Panc1 (cell line): ENCODE measurements at regions not wholly inside any gene's neighbourhood (a gene's known extent, or its start where the extent isn't known, plus 50 kb on each side); places are given as distances from the start of the nearest gene placed in this dataset.

Experiments
- ATAC-seq: fragments of 200-7000 bp; cut with Tn5 transposase; 2 replicates; pipeline ENCODE4 v1.9.1; 2020; ENCODE audit warnings: mild to moderate bottlenecking, moderate library complexity
- BruUV-seq: library from RNA; stranded (reverse); fragments of 400-500 nt; replicated peaks from 2 replicates; lab custom pipeline; 2021; lab: Mats Ljungman, UMichigan
- CTCF ChIA-PET: fragments of 300-600 bp; sonication (Branson Sonifier 250); formaldehyde crosslinking; loops from one replicate; lab custom pipeline; 2022; ENCODE audit warnings: antibody characterized with exemption; lab: Charles Lee
- POLR2A ChIA-PET: fragments of 300-600 bp; sonication (Branson Sonifier 250); formaldehyde crosslinking; loops from one replicate; lab custom pipeline; 2022; ENCODE audit warnings: antibody characterized with exemption; lab: Charles Lee
- DNase-seq: peaks from one replicate; pipeline ENCODE4 v3.0.0-alpha.2; 2010; ENCODE audit warnings: low read depth, low spot score
- H3K27ac ChIP-seq: 2 replicates; pipeline ENCODE4 v1.5.1; 2011; ENCODE audit warnings: mild to moderate bottlenecking, low read length, inconsistent platforms
- H3K27me3 ChIP-seq: fragments of 200-500 bp; sonication (Bioruptor generic); 2 replicates; pipeline ENCODE4 v1.6.0; 2014; ENCODE audit warnings: low read length, inconsistent platforms; ENCODE audit not compliant: control insufficient read depth, insufficient read depth
- H3K36me3 ChIP-seq: fragments of 200-500 bp; sonication (Bioruptor generic); 2 replicates; pipeline ENCODE4 v1.5.1; 2014; ENCODE audit warnings: inconsistent platforms, mild to moderate bottlenecking, low read length, moderate library complexity; ENCODE audit not compliant: control insufficient read depth, insufficient read depth
- H3K4me1 ChIP-seq: 2 replicates; pipeline ENCODE4 v1.5.1; 2011; ENCODE audit warnings: inconsistent platforms, mild to moderate bottlenecking, low read length, moderate library complexity; ENCODE audit not compliant: control insufficient read depth, insufficient read depth
- H3K4me3 ChIP-seq, 2 experiments: 2 replicates each; pipeline ENCODE4 v1.5.1; 2011 to 2012; ENCODE audit warnings: low read depth in 2 of 2, low read length in 2 of 2, mild to moderate bottlenecking in 2 of 2, inconsistent platforms in 1 of 2, moderate library complexity in 1 of 2
- H3K9me3 ChIP-seq: fragments of 200-500 bp; sonication (Bioruptor generic); 2 replicates; pipeline ENCODE4 v1.5.1; 2014; ENCODE audit warnings: low read depth, mild to moderate bottlenecking, inconsistent platforms, low read length, moderate library complexity; ENCODE audit not compliant: control insufficient read depth, insufficient read depth
- POLR2AphosphoS5 ChIP-seq: IDR thresholded peaks from 2 replicates; pipeline ENCODE4 v1.6.1; 2012; ENCODE audit warnings: mild to moderate bottlenecking, low read depth, low read length, moderate library complexity
- SIN3A ChIP-seq: IDR thresholded peaks from 2 replicates; pipeline ENCODE4 v1.6.1; 2012; ENCODE audit warnings: low read depth, mild to moderate bottlenecking, low read length, moderate library complexity, borderline replicate concordance; ENCODE audit not compliant: insufficient read depth
- TCF7L2 ChIP-seq: IDR thresholded peaks from 2 replicates; pipeline ENCODE4 v1.6.1; 2011; ENCODE audit warnings: mild to moderate bottlenecking, low read depth, low read length, inconsistent platforms
- in situ Hi-C: cut with HindIII; loops from 2 replicates; pipeline ENCODE4 v1.10.0; 2016; ENCODE audit warnings: low sequenced_read_pairs, low pct_unique_long_range_greater_than_20kb
- intact Hi-C: fragments of 100-400 bp; cut with micrococcal nuclease; formaldehyde crosslinking; loops from one replicate; pipeline ENCODE4 v1.10.0; 2022; ENCODE audit not compliant: unreplicated experiment
- TF ChIP-seq, protein P1 (sequence below), 2 experiments: IDR thresholded peaks; 2 replicates each; pipeline ENCODE4 v1.6.1; 2011 to 2012; ENCODE audit warnings: low read depth in 2 of 2, control low read depth in 1 of 2, low read length in 1 of 2, mild to moderate bottlenecking in 1 of 2, moderate library complexity in 1 of 2; ENCODE audit not compliant: insufficient read depth in 1 of 2
- TF ChIP-seq, protein P2 (sequence below): fragments of 450-650 bp; IDR thresholded peaks from 2 replicates; pipeline ENCODE4 v1.5.1; 2017; ENCODE audit warnings: mild to moderate bottlenecking

DNA sequence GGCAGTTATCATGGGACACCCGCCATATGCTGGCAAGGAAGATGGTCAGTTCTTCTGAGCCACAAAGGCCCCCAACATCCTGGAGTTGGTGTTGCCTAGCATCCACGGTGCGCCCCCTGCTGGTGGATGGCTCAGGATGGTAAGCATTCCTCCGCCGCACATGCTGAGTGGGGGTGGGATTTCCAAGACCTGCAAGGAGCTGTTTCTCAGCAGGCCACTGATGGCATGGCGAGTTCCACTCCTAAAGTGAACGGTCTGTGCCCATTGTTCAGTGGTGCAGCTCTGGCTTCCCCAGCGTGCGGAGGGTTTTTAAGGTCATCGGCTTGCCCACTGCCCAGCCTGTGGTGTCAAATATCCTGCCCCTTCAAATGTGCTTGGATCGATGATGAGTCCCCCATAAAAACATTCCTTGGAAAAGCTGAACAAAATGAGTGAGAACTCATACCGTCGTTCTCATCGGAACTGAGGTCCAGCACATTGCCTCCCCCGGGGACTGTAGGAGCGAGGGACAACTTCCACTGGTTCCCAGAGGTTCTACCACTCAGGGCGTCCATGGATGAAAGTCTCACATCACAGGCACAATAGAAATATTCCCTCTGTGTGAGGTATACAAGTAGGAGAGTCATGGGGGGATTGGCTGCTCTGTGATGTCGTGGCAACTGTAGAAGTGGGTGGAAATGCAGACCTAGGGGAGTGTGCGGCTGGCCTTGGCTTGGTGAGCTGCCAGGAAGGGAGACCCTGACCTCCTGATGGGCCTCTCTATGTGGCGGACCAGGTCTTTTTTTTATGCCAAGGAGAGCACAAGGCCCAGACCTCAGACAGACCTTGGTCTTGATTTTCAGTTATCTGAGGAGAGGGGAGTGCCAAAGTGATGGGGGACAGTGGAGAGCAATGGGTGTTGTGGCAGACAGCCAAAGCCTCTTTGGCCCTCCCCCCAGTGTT is 102.0 kb downstream of the SNRPN start:
- Histone ChIP-seq H3K27me3 (no peaks in the 10 kb centered on the region), H3K9me3 (peaks cover 67% of the 10 kb centered on the region), H3K4me3 (no peak overlapping the region), H3K36me3 (no peaks in the 10 kb centered on the region; the same call in 1 of the 2 replicates), H3K27ac (no peak overlapping the region), H3K4me1 (no peaks in the 10 kb centered on the region)
- no peak for DNase-seq
- ATAC-seq = no peak
- ChIA-PET CTCF (no interaction called here), POLR2A (no interaction called here)
- in situ Hi-C loops (no loop called here), intact Hi-C loops (no loop called here)
- TF ChIP-seq, protein P1, sequence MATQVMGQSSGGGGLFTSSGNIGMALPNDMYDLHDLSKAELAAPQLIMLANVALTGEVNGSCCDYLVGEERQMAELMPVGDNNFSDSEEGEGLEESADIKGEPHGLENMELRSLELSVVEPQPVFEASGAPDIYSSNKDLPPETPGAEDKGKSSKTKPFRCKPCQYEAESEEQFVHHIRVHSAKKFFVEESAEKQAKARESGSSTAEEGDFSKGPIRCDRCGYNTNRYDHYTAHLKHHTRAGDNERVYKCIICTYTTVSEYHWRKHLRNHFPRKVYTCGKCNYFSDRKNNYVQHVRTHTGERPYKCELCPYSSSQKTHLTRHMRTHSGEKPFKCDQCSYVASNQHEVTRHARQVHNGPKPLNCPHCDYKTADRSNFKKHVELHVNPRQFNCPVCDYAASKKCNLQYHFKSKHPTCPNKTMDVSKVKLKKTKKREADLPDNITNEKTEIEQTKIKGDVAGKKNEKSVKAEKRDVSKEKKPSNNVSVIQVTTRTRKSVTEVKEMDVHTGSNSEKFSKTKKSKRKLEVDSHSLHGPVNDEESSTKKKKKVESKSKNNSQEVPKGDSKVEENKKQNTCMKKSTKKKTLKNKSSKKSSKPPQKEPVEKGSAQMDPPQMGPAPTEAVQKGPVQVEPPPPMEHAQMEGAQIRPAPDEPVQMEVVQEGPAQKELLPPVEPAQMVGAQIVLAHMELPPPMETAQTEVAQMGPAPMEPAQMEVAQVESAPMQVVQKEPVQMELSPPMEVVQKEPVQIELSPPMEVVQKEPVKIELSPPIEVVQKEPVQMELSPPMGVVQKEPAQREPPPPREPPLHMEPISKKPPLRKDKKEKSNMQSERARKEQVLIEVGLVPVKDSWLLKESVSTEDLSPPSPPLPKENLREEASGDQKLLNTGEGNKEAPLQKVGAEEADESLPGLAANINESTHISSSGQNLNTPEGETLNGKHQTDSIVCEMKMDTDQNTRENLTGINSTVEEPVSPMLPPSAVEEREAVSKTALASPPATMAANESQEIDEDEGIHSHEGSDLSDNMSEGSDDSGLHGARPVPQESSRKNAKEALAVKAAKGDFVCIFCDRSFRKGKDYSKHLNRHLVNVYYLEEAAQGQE (IDR thresholded peaks at IDR 0.05; ENCODE audit: insufficient read depth in 1 of 2, low read depth in 2 of 2, low read length in 1 of 2) = no peak
- TF ChIP-seq TCF7L2 (no peak), SIN3A (no peak), POLR2AphosphoS5 (no peak)
- TF ChIP-seq, protein P2, sequence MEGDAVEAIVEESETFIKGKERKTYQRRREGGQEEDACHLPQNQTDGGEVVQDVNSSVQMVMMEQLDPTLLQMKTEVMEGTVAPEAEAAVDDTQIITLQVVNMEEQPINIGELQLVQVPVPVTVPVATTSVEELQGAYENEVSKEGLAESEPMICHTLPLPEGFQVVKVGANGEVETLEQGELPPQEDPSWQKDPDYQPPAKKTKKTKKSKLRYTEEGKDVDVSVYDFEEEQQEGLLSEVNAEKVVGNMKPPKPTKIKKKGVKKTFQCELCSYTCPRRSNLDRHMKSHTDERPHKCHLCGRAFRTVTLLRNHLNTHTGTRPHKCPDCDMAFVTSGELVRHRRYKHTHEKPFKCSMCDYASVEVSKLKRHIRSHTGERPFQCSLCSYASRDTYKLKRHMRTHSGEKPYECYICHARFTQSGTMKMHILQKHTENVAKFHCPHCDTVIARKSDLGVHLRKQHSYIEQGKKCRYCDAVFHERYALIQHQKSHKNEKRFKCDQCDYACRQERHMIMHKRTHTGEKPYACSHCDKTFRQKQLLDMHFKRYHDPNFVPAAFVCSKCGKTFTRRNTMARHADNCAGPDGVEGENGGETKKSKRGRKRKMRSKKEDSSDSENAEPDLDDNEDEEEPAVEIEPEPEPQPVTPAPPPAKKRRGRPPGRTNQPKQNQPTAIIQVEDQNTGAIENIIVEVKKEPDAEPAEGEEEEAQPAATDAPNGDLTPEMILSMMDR = no peak
- no TSS peak for BruUV-seq

DNA sequence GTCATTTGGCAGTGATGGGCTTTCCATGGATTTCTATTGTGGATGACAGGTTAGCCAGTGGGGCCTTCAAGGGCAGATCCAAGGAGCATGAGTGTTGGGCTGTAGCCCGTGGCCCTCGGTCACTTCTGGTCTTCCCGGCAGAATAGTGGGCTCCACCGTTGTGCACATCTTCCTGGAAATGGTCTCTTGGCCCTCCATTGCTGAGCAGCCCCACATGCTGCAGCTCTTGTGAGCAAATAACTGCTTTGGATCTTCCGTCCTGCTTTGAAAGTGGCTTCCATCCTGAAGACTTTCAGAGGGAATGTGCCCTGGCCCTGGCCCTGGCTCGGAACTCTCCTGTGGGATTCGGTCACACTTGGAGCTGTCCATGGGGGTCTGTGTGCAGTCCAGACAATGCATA is 102.8 kb downstream of the SNRPN start:
- Histone ChIP-seq H3K4me3 (no peak overlapping the region), H3K27ac (no peak overlapping the region), H3K9me3 (peaks cover 72% of the 10 kb centered on the region), H3K4me1 (no peaks in the 10 kb centered on the region), H3K36me3 (no peaks in the 10 kb centered on the region; the same call in 1 of the 2 replicates), H3K27me3 (no peaks in the 10 kb centered on the region)
- POLR2A ChIA-PET = no interaction called here
- no peak for TF ChIP-seq SIN3A
- TF ChIP-seq TCF7L2 = no peak
- no peak for TF ChIP-seq POLR2AphosphoS5
- TF ChIP-seq, protein P2 = no peak
- TF ChIP-seq, protein P1 (IDR thresholded peaks at IDR 0.05; ENCODE audit: insufficient read depth in 1 of 2, low read depth in 2 of 2, low read length in 1 of 2) = no peak
- no peak for ATAC-seq
- intact Hi-C loops = no loop called here
- in situ Hi-C loops = no loop called here
- BruUV-seq = no TSS peak
- CTCF ChIA-PET = no interaction called here
- no peak for DNase-seq
